ENCODE measurements at regions not wholly inside any gene's neighbourhood (a gene's known extent, or its start where the extent isn't known, plus 50 kb on each side); places are given as distances from the start of the nearest gene placed in this dataset.

DNA sequence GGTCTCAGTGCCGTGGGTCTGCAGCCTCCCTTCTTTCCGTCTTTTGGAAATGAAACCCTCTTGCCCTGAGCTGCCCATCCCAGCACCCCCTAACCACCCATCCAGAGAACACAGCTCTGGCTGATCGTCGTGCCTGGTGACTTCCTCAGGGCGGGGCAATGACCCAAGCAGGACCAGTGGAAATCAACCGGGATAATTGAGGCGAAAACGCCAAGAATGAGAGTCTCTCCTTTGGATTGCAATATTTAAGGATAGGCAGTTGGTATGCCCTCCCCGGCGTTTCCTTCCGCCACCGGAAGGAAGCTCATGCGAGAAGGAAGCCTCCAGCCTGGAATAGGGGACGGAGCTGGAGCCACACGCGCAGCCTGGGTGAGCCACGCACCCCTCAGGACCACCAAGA lies 73.7 kb upstream of the PFKP start:
- no peak for DNase-seq
- no peak overlapping the region for H3K9ac ChIP-seq (ENCODE audit: low read length)
- intact Hi-C loops (cut with micrococcal nuclease) = no loop called here
- no peak overlapping the region for H3K4me3 ChIP-seq (ENCODE audit: low read length)
- no peak overlapping the region for H3K4me2 ChIP-seq (ENCODE audit: low read length)
- no peaks in the 10 kb centered on the region for H3K36me3 ChIP-seq (ENCODE audit: low read depth, low read length)
- no peaks in the 10 kb centered on the region for H4K20me1 ChIP-seq (ENCODE audit: low read length)
- no peak overlapping the region for H2AFZ ChIP-seq (ENCODE audit: low read length)
- TF ChIP-seq EZH2phosphoT487 (IDR thresholded peaks at IDR 0.05; ENCODE audit: borderline replicate concordance, low read length) (no peak), EZH2 (IDR thresholded peaks at IDR 0.05; ENCODE audit: low read length, unreplicated experiment) (no peak)
- TF ChIP-seq, protein P1, sequence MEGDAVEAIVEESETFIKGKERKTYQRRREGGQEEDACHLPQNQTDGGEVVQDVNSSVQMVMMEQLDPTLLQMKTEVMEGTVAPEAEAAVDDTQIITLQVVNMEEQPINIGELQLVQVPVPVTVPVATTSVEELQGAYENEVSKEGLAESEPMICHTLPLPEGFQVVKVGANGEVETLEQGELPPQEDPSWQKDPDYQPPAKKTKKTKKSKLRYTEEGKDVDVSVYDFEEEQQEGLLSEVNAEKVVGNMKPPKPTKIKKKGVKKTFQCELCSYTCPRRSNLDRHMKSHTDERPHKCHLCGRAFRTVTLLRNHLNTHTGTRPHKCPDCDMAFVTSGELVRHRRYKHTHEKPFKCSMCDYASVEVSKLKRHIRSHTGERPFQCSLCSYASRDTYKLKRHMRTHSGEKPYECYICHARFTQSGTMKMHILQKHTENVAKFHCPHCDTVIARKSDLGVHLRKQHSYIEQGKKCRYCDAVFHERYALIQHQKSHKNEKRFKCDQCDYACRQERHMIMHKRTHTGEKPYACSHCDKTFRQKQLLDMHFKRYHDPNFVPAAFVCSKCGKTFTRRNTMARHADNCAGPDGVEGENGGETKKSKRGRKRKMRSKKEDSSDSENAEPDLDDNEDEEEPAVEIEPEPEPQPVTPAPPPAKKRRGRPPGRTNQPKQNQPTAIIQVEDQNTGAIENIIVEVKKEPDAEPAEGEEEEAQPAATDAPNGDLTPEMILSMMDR (conservative IDR thresholded peaks at IDR 0.05; ENCODE audit: low read depth, low read length) = no peak
- no peaks in the 10 kb centered on the region for H3K4me1 ChIP-seq (ENCODE audit: insufficient read depth, low read length)
- H3F3A ChIP-seq (ENCODE audit: low read length, unreplicated experiment) = no peaks in the 10 kb centered on the region
- no TSS peak for BruUV-seq (replicated peaks)
- no peaks in the 10 kb centered on the region for H3K9me3 ChIP-seq (ENCODE audit: low read length)
- ChIA-PET POLR2A (ENCODE audit: unreplicated experiment) (no interaction called here), CTCF (no interaction called here)
- H3K9me2 ChIP-seq (replicated peaks; ENCODE audit: low read length) = no peaks in the 10 kb centered on the region
- ATAC-seq = no peak
- no peak overlapping the region for H3K27ac ChIP-seq (ENCODE audit: low read length)
- H3K27me3 ChIP-seq (ENCODE audit: low read length) = no peaks in the 10 kb centered on the region
- H3K79me2 ChIP-seq (ENCODE audit: low read length) = no peaks in the 10 kb centered on the region

DNA sequence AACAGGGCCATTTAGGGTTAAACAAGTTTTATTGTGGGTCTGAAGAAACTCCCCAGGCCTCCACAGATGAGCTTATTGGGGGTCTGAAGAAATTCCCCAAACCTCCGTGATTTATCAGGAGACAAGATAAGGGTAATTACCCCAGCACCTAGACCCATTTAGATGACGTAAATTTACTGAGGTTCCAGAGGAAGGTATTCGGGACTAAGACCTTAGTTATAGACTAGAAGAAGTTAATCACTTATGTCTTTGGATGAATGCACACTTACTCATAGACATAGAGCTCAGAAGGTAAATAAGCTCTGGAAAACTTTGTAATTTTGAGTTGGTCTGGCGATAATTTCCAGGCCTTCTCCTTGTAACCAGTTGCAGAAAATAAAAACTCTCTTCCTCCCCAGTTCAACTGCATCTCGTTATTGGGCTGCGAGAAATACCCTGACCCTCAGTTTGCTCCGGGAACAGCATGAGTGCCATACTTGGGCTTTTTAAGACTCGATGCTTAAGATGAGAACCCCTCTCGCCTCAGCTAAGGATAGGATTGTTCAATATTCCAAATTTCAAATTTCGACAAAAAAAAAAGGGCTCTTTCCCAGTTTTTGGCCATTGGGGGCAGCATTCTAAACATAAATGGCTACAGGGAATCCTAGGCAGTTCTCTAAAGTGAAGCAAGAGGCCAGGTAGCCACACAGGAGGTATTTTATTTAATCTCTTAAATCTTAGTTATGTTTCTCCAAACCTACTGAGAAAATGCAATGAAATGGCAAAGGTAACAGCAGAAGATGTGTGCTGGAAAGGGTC lies 74.7 kb upstream of the PFKP start:
- Histone ChIP-seq H3K79me2 (ENCODE audit: low read length) (no peaks in the 10 kb centered on the region), H3K9me3 (ENCODE audit: low read length) (no peaks in the 10 kb centered on the region), H3K4me2 (ENCODE audit: low read length) (no peak overlapping the region), H3K9me2 (replicated peaks; ENCODE audit: low read length) (no peaks in the 10 kb centered on the region), H3K27ac (ENCODE audit: low read length) (no peak overlapping the region), H4K20me1 (ENCODE audit: low read length) (no peaks in the 10 kb centered on the region), H3K4me1 (ENCODE audit: insufficient read depth, low read length) (no peaks in the 10 kb centered on the region), H3K27me3 (ENCODE audit: low read length) (no peaks in the 10 kb centered on the region), H2AFZ (ENCODE audit: low read length) (no peak overlapping the region), H3F3A (ENCODE audit: low read length, unreplicated experiment) (no peaks in the 10 kb centered on the region), H3K36me3 (ENCODE audit: low read depth, low read length) (no peaks in the 10 kb centered on the region), H3K4me3 (ENCODE audit: low read length) (no peak overlapping the region), H3K9ac (ENCODE audit: low read length) (no peak overlapping the region)
- ChIA-PET CTCF (no interaction called here), POLR2A (ENCODE audit: unreplicated experiment) (no interaction called here)
- DNase-seq (no peak), ATAC-seq (no peak)
- BruUV-seq (replicated peaks) = no TSS peak
- TF ChIP-seq, protein P1 (conservative IDR thresholded peaks at IDR 0.05; ENCODE audit: low read depth, low read length) = no peak; the same call in 1 of the 2 replicates
- TF ChIP-seq EZH2phosphoT487 (IDR thresholded peaks at IDR 0.05; ENCODE audit: borderline replicate concordance, low read length) = no peak
- TF ChIP-seq EZH2 (IDR thresholded peaks at IDR 0.05; ENCODE audit: low read length, unreplicated experiment) = no peak
- intact Hi-C loops (cut with micrococcal nuclease) = no loop called here

DNA sequence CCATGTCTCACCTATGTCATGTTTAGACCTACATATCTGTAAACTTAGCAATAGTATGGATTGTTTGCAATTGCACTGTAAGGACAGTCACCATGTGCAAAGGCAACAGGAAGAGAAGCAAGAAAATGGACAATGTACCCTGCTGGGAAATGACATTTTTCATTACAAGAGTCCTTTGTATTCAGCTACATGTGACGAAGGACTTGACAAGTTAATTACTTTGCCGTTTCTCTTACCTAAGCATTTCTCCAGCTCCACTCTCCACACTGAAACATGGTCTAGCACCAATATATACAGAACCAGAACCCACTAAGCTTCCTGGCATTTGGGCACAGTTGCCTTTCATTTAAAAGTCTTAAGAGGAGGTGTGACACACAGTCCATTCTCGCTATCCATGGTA lies 76.6 kb upstream of the PFKP start:
- H3K4me1 ChIP-seq (ENCODE audit: insufficient read depth, low read length) = peaks cover 11% of the 10 kb centered on the region
- ChIA-PET POLR2A (ENCODE audit: unreplicated experiment) (no interaction called here), CTCF (no interaction called here)
- intact Hi-C loops (cut with micrococcal nuclease) = no loop called here
- H3K4me2 ChIP-seq (ENCODE audit: low read length) = no peak overlapping the region
- no peaks in the 10 kb centered on the region for H3K9me2 ChIP-seq (replicated peaks; ENCODE audit: low read length)
- H2AFZ ChIP-seq (ENCODE audit: low read length) = no peak overlapping the region
- no peaks in the 10 kb centered on the region for H3K36me3 ChIP-seq (ENCODE audit: low read depth, low read length)
- no peaks in the 10 kb centered on the region for H3K79me2 ChIP-seq (ENCODE audit: low read length)
- no peak overlapping the region for H3K4me3 ChIP-seq (ENCODE audit: low read length)
- ATAC-seq (no peak), DNase-seq (no peak)
- no peaks in the 10 kb centered on the region for H3K27me3 ChIP-seq (ENCODE audit: low read length)
- H4K20me1 ChIP-seq (ENCODE audit: low read length) = no peaks in the 10 kb centered on the region
- no TSS peak for BruUV-seq (replicated peaks)
- H3F3A ChIP-seq (ENCODE audit: low read length, unreplicated experiment) = no peaks in the 10 kb centered on the region
- TF ChIP-seq, protein P1 (conservative IDR thresholded peaks at IDR 0.05; ENCODE audit: low read depth, low read length) = no peak
- no peak for TF ChIP-seq EZH2phosphoT487 (IDR thresholded peaks at IDR 0.05; ENCODE audit: borderline replicate concordance, low read length)
- H3K27ac ChIP-seq (ENCODE audit: low read length) = no peak overlapping the region
- no peaks in the 10 kb centered on the region for H3K9me3 ChIP-seq (ENCODE audit: low read length)
- no peak overlapping the region for H3K9ac ChIP-seq (ENCODE audit: low read length)

Data from PC-3 (cell line).